ENCODE measurements at regions not wholly inside any gene's neighbourhood (a gene's known extent, or its start where the extent isn't known, plus 50 kb on each side); places are given as distances from the start of the nearest gene placed in this dataset.

- DNase-seq = no peak
Observed at GRCh38 chr3:182738583-182739411, 54.5 kb upstream of the ATP11B start.

DNA sequence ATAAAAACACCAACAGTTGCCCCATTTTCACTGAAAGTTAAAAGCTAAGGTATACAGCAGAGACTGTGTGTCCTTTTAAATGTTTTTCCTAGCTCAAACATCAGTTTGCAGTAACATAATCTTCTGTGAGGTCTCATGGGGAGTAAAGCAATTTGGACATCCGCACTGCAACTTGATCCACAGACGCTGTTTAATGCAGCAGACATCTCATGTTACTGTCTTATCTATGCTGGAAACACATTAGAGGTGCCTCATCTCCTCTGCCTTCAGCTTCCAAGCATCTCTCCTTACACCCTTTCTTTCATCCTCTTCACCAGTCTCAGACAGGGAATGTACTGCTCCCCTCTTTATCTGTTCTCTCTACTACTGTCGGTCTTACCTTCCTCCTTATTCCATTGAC, 53.7 kb upstream of the ATP11B start:
- no peak for DNase-seq

DNA sequence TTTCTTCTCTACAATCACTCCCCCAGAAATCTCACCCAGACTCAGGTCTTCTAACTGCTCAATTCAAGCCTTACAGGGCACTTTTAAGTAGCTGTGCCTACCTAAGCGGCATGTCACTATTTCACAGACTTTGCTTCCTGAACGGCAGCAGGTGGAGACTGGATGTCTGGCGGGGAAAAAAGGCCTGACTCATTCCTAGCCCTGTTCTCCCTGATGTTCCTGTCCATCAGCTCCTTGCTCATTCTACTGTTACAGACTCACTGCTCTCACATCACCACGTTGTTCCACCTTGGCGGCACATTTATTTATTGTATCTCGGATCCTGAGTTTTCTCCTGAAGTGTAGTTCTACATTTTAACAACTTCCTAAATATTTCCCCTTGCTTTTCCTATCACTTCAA, 52.6 kb upstream of the ATP11B start:
- no peak for DNase-seq

DNA sequence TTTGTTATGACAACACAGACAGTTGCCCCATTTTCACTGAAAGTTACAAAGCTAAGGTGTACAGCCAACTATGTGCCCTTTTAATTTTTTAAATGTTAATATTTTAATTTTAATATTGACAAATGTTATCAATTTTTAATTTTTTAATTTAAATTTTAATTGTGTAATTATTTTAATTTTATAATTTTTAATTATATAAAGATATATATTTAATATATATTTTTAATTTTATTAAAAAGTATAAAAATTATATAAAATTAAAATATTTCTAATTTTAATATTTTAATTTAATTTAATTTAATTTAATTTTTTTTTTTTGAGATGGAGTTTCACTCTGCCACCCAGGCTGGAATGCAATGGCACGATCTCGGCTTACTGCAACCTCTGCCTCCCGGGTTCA, 52.1 kb upstream of the ATP11B start:
- no peak for DNase-seq
